ENCODE measurements at regions not wholly inside any gene's neighbourhood (a gene's known extent, or its start where the extent isn't known, plus 50 kb on each side); places are given as distances from the start of the nearest gene placed in this dataset.

DNA sequence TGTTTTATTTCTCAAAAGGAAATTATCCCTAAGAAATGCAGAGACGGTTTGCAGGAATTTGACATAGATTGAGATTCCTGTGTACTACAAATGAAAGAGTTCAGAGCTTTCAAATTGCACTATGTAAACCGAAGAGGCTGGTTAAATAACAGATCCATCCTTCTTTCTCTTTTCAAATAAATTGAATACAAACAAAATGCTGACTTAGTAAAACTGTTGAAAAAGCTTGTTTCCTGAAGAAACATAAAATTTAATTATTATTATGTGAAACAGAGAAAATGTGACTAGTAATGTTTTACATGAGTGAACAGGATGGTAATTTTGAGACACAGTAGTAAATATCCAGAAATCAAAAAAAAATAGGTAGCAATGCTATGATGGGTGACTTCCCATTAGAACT, 441.2 kb downstream of the LRRIQ3 start:
- no peaks in the 10 kb centered on the region for H3K36me3 ChIP-seq
- DNase-seq (ENCODE audit: low spot score), result no peak
- no peaks in the 10 kb centered on the region for H3K27me3 ChIP-seq
- TF ChIP-seq, protein P1, sequence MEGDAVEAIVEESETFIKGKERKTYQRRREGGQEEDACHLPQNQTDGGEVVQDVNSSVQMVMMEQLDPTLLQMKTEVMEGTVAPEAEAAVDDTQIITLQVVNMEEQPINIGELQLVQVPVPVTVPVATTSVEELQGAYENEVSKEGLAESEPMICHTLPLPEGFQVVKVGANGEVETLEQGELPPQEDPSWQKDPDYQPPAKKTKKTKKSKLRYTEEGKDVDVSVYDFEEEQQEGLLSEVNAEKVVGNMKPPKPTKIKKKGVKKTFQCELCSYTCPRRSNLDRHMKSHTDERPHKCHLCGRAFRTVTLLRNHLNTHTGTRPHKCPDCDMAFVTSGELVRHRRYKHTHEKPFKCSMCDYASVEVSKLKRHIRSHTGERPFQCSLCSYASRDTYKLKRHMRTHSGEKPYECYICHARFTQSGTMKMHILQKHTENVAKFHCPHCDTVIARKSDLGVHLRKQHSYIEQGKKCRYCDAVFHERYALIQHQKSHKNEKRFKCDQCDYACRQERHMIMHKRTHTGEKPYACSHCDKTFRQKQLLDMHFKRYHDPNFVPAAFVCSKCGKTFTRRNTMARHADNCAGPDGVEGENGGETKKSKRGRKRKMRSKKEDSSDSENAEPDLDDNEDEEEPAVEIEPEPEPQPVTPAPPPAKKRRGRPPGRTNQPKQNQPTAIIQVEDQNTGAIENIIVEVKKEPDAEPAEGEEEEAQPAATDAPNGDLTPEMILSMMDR (IDR thresholded peaks at IDR 0.05), result no peak
- no peak overlapping the region for H3K27ac ChIP-seq
- no peaks in the 10 kb centered on the region for H3K4me1 ChIP-seq
- no peak overlapping the region for H3K4me3 ChIP-seq
- no peaks in the 10 kb centered on the region for H3K9me3 ChIP-seq

DNA sequence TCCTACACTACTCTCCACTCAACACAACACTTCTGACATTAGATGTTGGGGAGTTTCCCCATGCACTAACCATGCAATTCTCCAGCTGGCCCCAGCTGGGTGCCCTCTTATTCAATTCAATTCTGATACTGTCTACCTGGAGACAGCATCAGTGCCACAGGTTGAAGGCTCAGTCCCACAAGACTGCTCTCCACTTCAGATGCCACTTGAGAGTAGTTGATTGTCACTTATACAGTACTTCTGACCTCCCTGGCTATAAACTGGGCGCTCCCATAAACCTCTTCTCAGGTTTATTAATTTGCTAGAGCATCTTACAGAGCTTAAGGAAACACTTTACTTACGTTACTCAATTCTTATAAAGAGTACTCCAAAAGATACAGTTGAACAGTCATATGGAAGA, 442.3 kb downstream of the LRRIQ3 start:
- H3K4me1 ChIP-seq, result no peaks in the 10 kb centered on the region
- no peak for DNase-seq (ENCODE audit: low spot score)
- no peaks in the 10 kb centered on the region for H3K27me3 ChIP-seq
- no peak overlapping the region for H3K27ac ChIP-seq
- H3K4me3 ChIP-seq, result no peak overlapping the region
- H3K9me3 ChIP-seq, result no peaks in the 10 kb centered on the region
- no peaks in the 10 kb centered on the region for H3K36me3 ChIP-seq
- TF ChIP-seq, protein P1 (IDR thresholded peaks at IDR 0.05), result no peak

DNA sequence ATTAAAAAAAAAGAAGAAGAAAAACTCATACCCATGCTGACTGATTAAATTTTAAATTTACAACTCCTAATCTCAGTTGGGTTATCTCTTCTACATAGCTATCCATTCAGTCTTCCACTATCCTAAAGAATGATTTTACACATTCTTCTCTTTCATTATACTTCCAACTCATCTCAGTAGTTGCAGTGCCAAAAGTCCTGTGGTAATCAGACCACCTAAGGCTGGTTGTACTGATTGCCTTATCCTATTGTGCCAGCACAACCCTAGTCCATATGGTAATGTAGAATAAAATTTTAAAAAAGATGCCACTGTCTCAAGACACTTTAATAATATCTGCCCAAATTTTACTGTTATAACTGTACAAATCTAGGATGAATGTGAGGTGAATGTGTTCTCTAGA, 448.0 kb downstream of the LRRIQ3 start:
- Histone ChIP-seq H3K4me3 (no peak overlapping the region), H3K27ac (no peak overlapping the region), H3K36me3 (no peaks in the 10 kb centered on the region), H3K4me1 (no peaks in the 10 kb centered on the region), H3K27me3 (no peaks in the 10 kb centered on the region), H3K9me3 (peaks cover 0 to 10% of the 10 kb centered on the region in 2 donors)
- DNase-seq (ENCODE audit: low spot score), result no peak
- TF ChIP-seq, protein P1 (IDR thresholded peaks at IDR 0.05), result no peak

DNA sequence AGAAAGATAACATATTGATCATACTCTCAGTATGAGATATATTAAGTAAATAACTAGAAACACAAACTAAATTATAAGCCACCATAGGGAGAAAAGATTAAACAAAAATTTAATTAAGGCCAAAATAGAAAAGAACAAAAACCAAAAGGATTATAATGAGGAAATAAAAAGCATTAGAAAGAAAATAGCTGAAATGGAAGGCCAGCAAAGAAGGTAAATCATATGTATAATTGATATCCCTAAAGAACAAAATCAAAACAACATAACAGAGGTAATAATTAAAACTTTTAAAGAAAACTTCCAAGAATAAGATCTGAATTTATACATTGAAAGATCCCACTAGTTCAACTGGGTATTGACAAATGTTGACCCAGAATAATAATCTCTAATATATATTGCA, 453.0 kb downstream of the LRRIQ3 start:
- H3K4me1 ChIP-seq, result no peaks in the 10 kb centered on the region
- no peak for DNase-seq (ENCODE audit: low spot score)

DNA sequence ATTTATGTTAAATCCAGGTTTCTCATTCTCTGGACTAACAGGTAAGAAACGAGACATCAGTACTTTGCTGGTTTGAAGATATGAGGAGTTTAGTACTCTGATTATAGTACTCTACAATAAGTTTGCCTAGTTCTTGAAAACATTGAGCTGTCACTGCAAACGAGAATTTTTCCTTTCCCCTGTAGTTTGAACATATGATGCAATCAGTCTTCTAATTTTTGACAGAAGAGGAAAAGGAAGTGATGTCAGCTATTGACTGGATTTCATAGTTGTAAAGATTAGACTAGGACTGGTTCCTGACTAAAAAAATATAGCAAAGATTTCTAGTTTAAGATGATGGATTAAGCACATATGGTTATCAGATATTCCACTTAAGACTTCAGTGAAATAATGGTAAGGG, 461.9 kb downstream of the LRRIQ3 start:
- no peaks in the 10 kb centered on the region for H3K4me1 ChIP-seq
- no peaks in the 10 kb centered on the region for H3K27me3 ChIP-seq
- H3K4me3 ChIP-seq, result no peak overlapping the region
- DNase-seq (ENCODE audit: low spot score), result no peak
- H3K36me3 ChIP-seq, result no peaks in the 10 kb centered on the region
- H3K27ac ChIP-seq, result no peak overlapping the region
- H3K9me3 ChIP-seq, result no peaks in the 10 kb centered on the region
- TF ChIP-seq, protein P1 (IDR thresholded peaks at IDR 0.05), result no peak

More for the DNA sequence above, 453.0 kb downstream of the LRRIQ3 start:
- Histone ChIP-seq H3K36me3 (no peaks in the 10 kb centered on the region), H3K4me3 (no peak overlapping the region), H3K9me3 (peaks cover 0 to 25% of the 10 kb centered on the region in 2 donors), H3K27me3 (no peaks in the 10 kb centered on the region), H3K27ac (no peak overlapping the region)
- TF ChIP-seq, protein P1 (IDR thresholded peaks at IDR 0.05), result no peak

DNA sequence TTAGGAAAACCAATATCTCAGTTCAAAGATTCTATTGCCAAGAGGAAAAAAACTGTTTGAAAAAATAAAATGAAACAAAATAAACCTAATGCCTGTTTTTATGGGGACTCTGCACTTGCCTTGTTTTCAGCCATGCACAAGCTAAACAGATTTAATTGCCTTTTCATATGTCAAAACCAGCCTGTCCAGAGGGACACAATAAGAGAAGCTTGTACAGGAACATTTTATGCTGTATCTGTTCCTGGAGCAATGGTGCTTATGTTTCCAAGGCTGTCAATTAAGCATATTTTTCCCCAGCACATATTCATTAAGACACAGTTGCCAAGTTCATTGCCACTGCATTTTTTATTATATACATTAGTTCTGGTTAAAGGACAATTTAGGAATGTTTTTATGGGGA, 470.9 kb downstream of the LRRIQ3 start:
- no peaks in the 10 kb centered on the region for H3K27me3 ChIP-seq
- H3K36me3 ChIP-seq, result no peaks in the 10 kb centered on the region
- H3K27ac ChIP-seq, result no peak overlapping the region
- H3K4me3 ChIP-seq, result no peak overlapping the region
- H3K9me3 ChIP-seq, result no peaks in the 10 kb centered on the region
- no peak for DNase-seq (ENCODE audit: low spot score)
- TF ChIP-seq, protein P1 (IDR thresholded peaks at IDR 0.05), result no peak
- H3K4me1 ChIP-seq, result no peaks in the 10 kb centered on the region

Measured in right atrium auricular region (tissue), 2 donors.